ENCODE measurements at regions not wholly inside any gene's neighbourhood (a gene's known extent, or its start where the extent isn't known, plus 50 kb on each side); places are given as distances from the start of the nearest gene placed in this dataset.
"Not testable (repeated sequence)": the region's sequence is repeated elsewhere in the genome, so short reads cannot be mapped to it uniquely, and the experiment has no call there.

- not testable (repeated sequence) for H2BK5ac ChIP-seq (ENCODE audit: insufficient read length, low read length); H3K9me3 Mint-ChIP-seq; H4K91ac ChIP-seq (ENCODE audit: insufficient read length, low read depth, low read length); H3K27me3 ChIP-seq (ENCODE audit: insufficient read depth, low read length); H3K4me3 Mint-ChIP-seq; H3K23me2 ChIP-seq (ENCODE audit: insufficient read length, low read depth, low read length, poor library complexity, severe bottlenecking); H3K36me3 Mint-ChIP-seq (ENCODE audit: insufficient read depth in 1 of 3, low read depth in 3 of 3); H3K14ac ChIP-seq (ENCODE audit: insufficient read depth, low read length); H3K9ac ChIP-seq (ENCODE audit: extremely low read depth, insufficient read length, low read length); H2AFZ ChIP-seq (ENCODE audit: low read length); H3K56ac ChIP-seq (ENCODE audit: insufficient read length, low read depth, low read length); H3K4ac ChIP-seq (ENCODE audit: low read depth, low read length); H4K20me1 ChIP-seq (ENCODE audit: control insufficient read depth, insufficient read depth, insufficient read length); H2AK5ac ChIP-seq (ENCODE audit: insufficient read length, low read length); H3K18ac ChIP-seq (ENCODE audit: insufficient read length, low read depth, low read length); DNase-seq; H4K8ac ChIP-seq (replicated peaks; ENCODE audit: insufficient read length, low read depth, low read length); H2BK20ac ChIP-seq (ENCODE audit: low read depth, low read length, poor library complexity, severe bottlenecking); H2BK12ac ChIP-seq (ENCODE audit: insufficient read length, low read depth, low read length); H3K27ac Mint-ChIP-seq; H3K9me3 ChIP-seq (ENCODE audit: control insufficient read depth, low read depth, low read length); H3K79me1 ChIP-seq (ENCODE audit: insufficient read depth, low read depth, low read length, poor library complexity, severe bottlenecking); H3K79me2 ChIP-seq (ENCODE audit: insufficient read depth, low read length); H4K5ac ChIP-seq (ENCODE audit: insufficient read length, low read depth, low read length); H2BK15ac ChIP-seq (ENCODE audit: low read depth, low read length); H3K4me2 ChIP-seq (ENCODE audit: insufficient read depth, insufficient read length, low read length); H3T11ph ChIP-seq (ENCODE audit: low read length); H3K27ac ChIP-seq (ENCODE audit: insufficient read length, low read depth, low read length); H3K23ac ChIP-seq (ENCODE audit: insufficient read length, low read depth, low read length); H3K27me3 Mint-ChIP-seq (ENCODE audit: low read depth); H3K4me1 ChIP-seq (ENCODE audit: insufficient read depth, low read length); H2BK120ac ChIP-seq (ENCODE audit: low read depth, low read length, poor library complexity, severe bottlenecking)
- peaks cover 17 to 19% of the 10 kb centered on the region in 2 experiments for H3K4me1 Mint-ChIP-seq
- no CpG with 5 or more reads among the region's 2 CpGs for WGBS (ENCODE audit: extremely low coverage, insufficient read length, low lambda C conversion rate)
Observed at GRCh38 chr1:121082995-121083394, 101.1 kb downstream of the FAM72B start.

- H3K27ac ChIP-seq (ENCODE audit: insufficient read length, low read depth, low read length); H4K5ac ChIP-seq (ENCODE audit: insufficient read length, low read depth, low read length); H3K79me2 ChIP-seq (ENCODE audit: insufficient read depth, low read length); H3K27me3 Mint-ChIP-seq (ENCODE audit: low read depth); H3K56ac ChIP-seq (ENCODE audit: insufficient read length, low read depth, low read length); H2BK15ac ChIP-seq (ENCODE audit: low read depth, low read length); DNase-seq; H4K20me1 ChIP-seq (ENCODE audit: control insufficient read depth, insufficient read depth, insufficient read length); H2AK5ac ChIP-seq (ENCODE audit: insufficient read length, low read length); H3K4ac ChIP-seq (ENCODE audit: low read depth, low read length); H2BK20ac ChIP-seq (ENCODE audit: low read depth, low read length, poor library complexity, severe bottlenecking); H3K27me3 ChIP-seq (ENCODE audit: insufficient read depth, low read length); H3K36me3 Mint-ChIP-seq (ENCODE audit: insufficient read depth in 1 of 3, low read depth in 3 of 3); H3K9ac ChIP-seq (ENCODE audit: extremely low read depth, insufficient read length, low read length); H2AFZ ChIP-seq (ENCODE audit: low read length); H3K23ac ChIP-seq (ENCODE audit: insufficient read length, low read depth, low read length); H3K9me3 ChIP-seq (ENCODE audit: control insufficient read depth, low read depth, low read length); H3K79me1 ChIP-seq (ENCODE audit: insufficient read depth, low read depth, low read length, poor library complexity, severe bottlenecking); H4K8ac ChIP-seq (replicated peaks; ENCODE audit: insufficient read length, low read depth, low read length); H4K91ac ChIP-seq (ENCODE audit: insufficient read length, low read depth, low read length); H3K4me2 ChIP-seq (ENCODE audit: insufficient read depth, insufficient read length, low read length); H2BK12ac ChIP-seq (ENCODE audit: insufficient read length, low read depth, low read length); H3K23me2 ChIP-seq (ENCODE audit: insufficient read length, low read depth, low read length, poor library complexity, severe bottlenecking); H3T11ph ChIP-seq (ENCODE audit: low read length); H3K4me1 Mint-ChIP-seq; H3K9me3 Mint-ChIP-seq; H3K18ac ChIP-seq (ENCODE audit: insufficient read length, low read depth, low read length); H3K14ac ChIP-seq (ENCODE audit: insufficient read depth, low read length); H3K4me3 Mint-ChIP-seq; H3K27ac Mint-ChIP-seq; H2BK5ac ChIP-seq (ENCODE audit: insufficient read length, low read length); H2BK120ac ChIP-seq (ENCODE audit: low read depth, low read length, poor library complexity, severe bottlenecking); H3K4me1 ChIP-seq (ENCODE audit: insufficient read depth, low read length): not testable (repeated sequence)
- WGBS (ENCODE audit: extremely low coverage, insufficient read length, low lambda C conversion rate), result no CpG with 5 or more reads among the region's 3 CpGs
Observed at GRCh38 chr1:121086249-121086648, 97.9 kb downstream of the FAM72B start.

DNA sequence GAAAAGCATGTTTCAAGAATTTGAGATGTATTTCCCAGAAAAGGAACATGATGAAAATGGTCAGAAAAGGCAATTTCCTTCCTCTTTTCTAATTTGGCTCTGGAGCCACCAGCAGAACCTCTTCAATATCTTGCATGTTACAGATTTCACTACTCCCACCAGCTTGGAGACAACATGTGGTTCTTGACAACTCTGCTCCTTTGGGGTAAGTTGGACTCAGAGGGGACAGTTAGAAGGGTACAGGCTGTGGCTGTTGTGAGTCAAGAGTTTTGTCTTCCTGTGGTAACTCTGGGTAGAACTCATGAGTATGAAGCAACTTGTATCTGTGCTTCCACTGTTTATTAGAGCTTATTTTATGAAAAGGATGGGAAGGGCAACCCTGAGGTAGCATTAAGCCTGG lies 96.9 kb downstream of the FAM72B start:
- not testable (repeated sequence) for H3K23me2 ChIP-seq (ENCODE audit: insufficient read length, low read depth, low read length, poor library complexity, severe bottlenecking); H3K36me3 Mint-ChIP-seq (ENCODE audit: insufficient read depth in 1 of 3, low read depth in 3 of 3); H4K8ac ChIP-seq (replicated peaks; ENCODE audit: insufficient read length, low read depth, low read length); H3K27ac ChIP-seq (ENCODE audit: insufficient read length, low read depth, low read length); H3K4me1 ChIP-seq (ENCODE audit: insufficient read depth, low read length); H3K4me2 ChIP-seq (ENCODE audit: insufficient read depth, insufficient read length, low read length); H3K56ac ChIP-seq (ENCODE audit: insufficient read length, low read depth, low read length); H2BK20ac ChIP-seq (ENCODE audit: low read depth, low read length, poor library complexity, severe bottlenecking); H3T11ph ChIP-seq (ENCODE audit: low read length); H3K9me3 ChIP-seq (ENCODE audit: control insufficient read depth, low read depth, low read length); H2BK120ac ChIP-seq (ENCODE audit: low read depth, low read length, poor library complexity, severe bottlenecking); H3K27ac Mint-ChIP-seq; H4K20me1 ChIP-seq (ENCODE audit: control insufficient read depth, insufficient read depth, insufficient read length); H2BK12ac ChIP-seq (ENCODE audit: insufficient read length, low read depth, low read length); H3K9ac ChIP-seq (ENCODE audit: extremely low read depth, insufficient read length, low read length); H3K18ac ChIP-seq (ENCODE audit: insufficient read length, low read depth, low read length); DNase-seq; H2BK5ac ChIP-seq (ENCODE audit: insufficient read length, low read length); H3K23ac ChIP-seq (ENCODE audit: insufficient read length, low read depth, low read length); H3K4me3 Mint-ChIP-seq; H3K27me3 ChIP-seq (ENCODE audit: insufficient read depth, low read length); H3K27me3 Mint-ChIP-seq (ENCODE audit: low read depth); H3K14ac ChIP-seq (ENCODE audit: insufficient read depth, low read length); H3K4ac ChIP-seq (ENCODE audit: low read depth, low read length); H4K91ac ChIP-seq (ENCODE audit: insufficient read length, low read depth, low read length); H3K4me1 Mint-ChIP-seq; H3K9me3 Mint-ChIP-seq; H4K5ac ChIP-seq (ENCODE audit: insufficient read length, low read depth, low read length); H2BK15ac ChIP-seq (ENCODE audit: low read depth, low read length); H2AK5ac ChIP-seq (ENCODE audit: insufficient read length, low read length); H2AFZ ChIP-seq (ENCODE audit: low read length); H3K79me1 ChIP-seq (ENCODE audit: insufficient read depth, low read depth, low read length, poor library complexity, severe bottlenecking); H3K79me2 ChIP-seq (ENCODE audit: insufficient read depth, low read length)
